Smooth muscle cell (in vitro differentiated cells): ENCODE measurements at regions not wholly inside any gene's neighbourhood (a gene's known extent, or its start where the extent isn't known, plus 50 kb on each side); places are given as distances from the start of the nearest gene placed in this dataset.

Source experiments
- DNase-seq: peaks from one replicate; lab custom pipeline; 2025; ENCODE audit not compliant: unreplicated experiment; lab: John Stamatoyannopoulos, UW
- H2AFZ ChIP-seq: fragments of 200-600 bp; sonication (generic); 2 replicates; pipeline ENCODE4 v1.6.0; 2016; ENCODE audit warnings: antibody characterized with exemption, low read depth, mild to moderate bottlenecking
- H3F3A ChIP-seq: fragments of 200-600 bp; sonication (generic); 2 replicates; pipeline ENCODE4 v1.6.0; 2017; ENCODE audit warnings: antibody characterized with exemption, low read depth
- H3K27ac ChIP-seq: fragments of 200-600 bp; sonication (generic); 2 replicates; pipeline ENCODE4 v1.5.1; 2016; ENCODE audit warnings: low read depth, mild to moderate bottlenecking
- H3K27me3 ChIP-seq: fragments of 200-600 bp; sonication (generic); 2 replicates; pipeline ENCODE4 v1.6.1; 2016; ENCODE audit warnings: low read depth, mild to moderate bottlenecking
- H3K36me3 ChIP-seq: fragments of 200-600 bp; sonication (generic); 2 replicates; pipeline ENCODE4 v1.5.1; 2016; ENCODE audit warnings: low read depth
- H3K4me1 ChIP-seq: fragments of 200-600 bp; sonication (generic); 2 replicates; pipeline ENCODE4 v1.5.1; 2016; ENCODE audit warnings: low read depth
- H3K4me2 ChIP-seq: fragments of 200-600 bp; sonication (generic); 2 replicates; pipeline ENCODE4 v1.6.0; 2016; ENCODE audit warnings: mild to moderate bottlenecking
- H3K4me3 ChIP-seq: fragments of 200-600 bp; sonication (generic); 2 replicates; pipeline ENCODE4 v1.5.1; 2016; ENCODE audit warnings: mild to moderate bottlenecking
- H3K79me2 ChIP-seq: fragments of 200-600 bp; sonication (generic); 2 replicates; pipeline ENCODE4 v1.6.0; 2016; ENCODE audit warnings: low read depth, mild to moderate bottlenecking
- H3K9ac ChIP-seq: fragments of 200-600 bp; sonication (generic); 2 replicates; pipeline ENCODE4 v1.6.0; 2016; ENCODE audit warnings: low read depth
- H3K9me3 ChIP-seq: fragments of 200-600 bp; sonication (generic); replicated peaks from 2 replicates; pipeline ENCODE4 v1.5.1; 2016; ENCODE audit warnings: low read depth
- H4K20me1 ChIP-seq: fragments of 200-600 bp; sonication (generic); 2 replicates; pipeline ENCODE4 v1.6.0; 2016; ENCODE audit warnings: low read depth
- CTCF ChIP-seq: fragments of 200-600 bp; sonication (generic); IDR thresholded peaks from 2 replicates; pipeline ENCODE4 v1.5.1; 2017; ENCODE audit warnings: borderline replicate concordance, mild to moderate bottlenecking, antibody characterized with exemption; ENCODE audit not compliant: insufficient read depth, poor library complexity, severe bottlenecking
- WGBS: methylation state at CpG from one replicate; pipeline ENCODE4 v1.1.7; 2016; ENCODE audit warnings: low lambda C conversion rate; 5-methylcytosine and 5-hydroxymethylcytosine counted together

GRCh38 chr4:20101831-20102230 is 149.9 kb upstream of the SLIT2 start:
- H3F3A ChIP-seq = no peaks in the 10 kb centered on the region
- no peak overlapping the region for H3K4me2 ChIP-seq
- no peak overlapping the region for H2AFZ ChIP-seq
- no peaks in the 10 kb centered on the region for H4K20me1 ChIP-seq
- H3K27ac ChIP-seq = no peak overlapping the region
- H3K79me2 ChIP-seq = no peaks in the 10 kb centered on the region
- no peaks in the 10 kb centered on the region for H3K36me3 ChIP-seq
- H3K4me3 ChIP-seq = no peak overlapping the region
- no peak overlapping the region for H3K9ac ChIP-seq
- no peaks in the 10 kb centered on the region for H3K4me1 ChIP-seq
- no peak for TF ChIP-seq CTCF
- WGBS = 93% methylated on average over 4 of the region's 4 CpGs
- no peaks in the 10 kb centered on the region for H3K9me3 ChIP-seq
- DNase-seq = no peak
- H3K27me3 ChIP-seq = no peaks in the 10 kb centered on the region

- no peak overlapping the region for H3K27ac ChIP-seq
- TF ChIP-seq CTCF = no peak
- H3K9ac ChIP-seq = no peak overlapping the region
- no peaks in the 10 kb centered on the region for H3K79me2 ChIP-seq
- no peaks in the 10 kb centered on the region for H3K4me1 ChIP-seq
- 82% methylated on average over 2 of the region's 2 CpGs for WGBS
- H3K4me3 ChIP-seq = no peak overlapping the region
- no peaks in the 10 kb centered on the region for H4K20me1 ChIP-seq
- DNase-seq = no peak
- H3K9me3 ChIP-seq = no peaks in the 10 kb centered on the region
- no peak overlapping the region for H3K4me2 ChIP-seq
- H3K27me3 ChIP-seq = no peaks in the 10 kb centered on the region
- H3K36me3 ChIP-seq = no peaks in the 10 kb centered on the region
- no peak overlapping the region for H2AFZ ChIP-seq
- no peaks in the 10 kb centered on the region for H3F3A ChIP-seq
These were observed 154.8 kb upstream of the SLIT2 start for GRCh38 chr4:20096911-20097310.

GRCh38 chr4:20095805-20096541 is 155.7 kb upstream of the SLIT2 start:
- Histone ChIP-seq H3K9me3 (no peaks in the 10 kb centered on the region), H3K27ac (no peak overlapping the region), H3K4me1 (no peaks in the 10 kb centered on the region), H3F3A (no peaks in the 10 kb centered on the region), H3K27me3 (peaks cover 1% of the 10 kb centered on the region), H3K4me3 (no peak overlapping the region), H3K4me2 (no peak overlapping the region), H3K9ac (no peak overlapping the region), H2AFZ (no peak overlapping the region), H3K36me3 (no peaks in the 10 kb centered on the region), H4K20me1 (no peaks in the 10 kb centered on the region), H3K79me2 (no peaks in the 10 kb centered on the region)
- 93% methylated on average over 4 of the region's 4 CpGs for WGBS
- DNase-seq = no peak
- no peak for TF ChIP-seq CTCF

GRCh38 chr4:20091781-20092180 is 159.9 kb upstream of the SLIT2 start:
- Histone ChIP-seq H2AFZ (no peak overlapping the region), H3K79me2 (no peaks in the 10 kb centered on the region), H3K4me3 (no peak overlapping the region)

More at GRCh38 chr4:20091781-20092180, 159.9 kb upstream of the SLIT2 start:
- Histone ChIP-seq H3F3A (no peaks in the 10 kb centered on the region), H4K20me1 (no peaks in the 10 kb centered on the region), H3K27ac (no peak overlapping the region), H3K4me2 (no peak overlapping the region), H3K9me3 (no peaks in the 10 kb centered on the region), H3K36me3 (no peaks in the 10 kb centered on the region), H3K27me3 (peaks cover 5% of the 10 kb centered on the region), H3K4me1 (no peaks in the 10 kb centered on the region), H3K9ac (no peak overlapping the region)
- WGBS = 84% methylated on average over 1 of the region's 1 CpG
- no peak for DNase-seq
- no peak for TF ChIP-seq CTCF
